ENCODE measurements at regions not wholly inside any gene's neighbourhood (a gene's known extent, or its start where the extent isn't known, plus 50 kb on each side); places are given as distances from the start of the nearest gene placed in this dataset.

GRCh38 chr11:15883455-15883920, 472.9 kb downstream of the SOX6 start:
- Histone ChIP-seq H3K27ac (ENCODE audit: low read depth, low read length) (no peak overlapping the region), H3K9ac (ENCODE audit: low read depth in 1 of 2, low read length in 2 of 2) (no peak overlapping the region), H3K36me3 (ENCODE audit: control insufficient read depth in 1 of 2, insufficient read depth in 2 of 2, low read length in 2 of 2) (no peaks in the 10 kb centered on the region), H3K4me1 (ENCODE audit: control insufficient read depth in 1 of 2, insufficient read depth in 2 of 2, low read length in 2 of 2) (no peaks in the 10 kb centered on the region), H3K9me3 (ENCODE audit: control insufficient read depth in 1 of 2, low read length in 2 of 2) (no peaks in the 10 kb centered on the region), H3K27me3 (ENCODE audit: control insufficient read depth in 1 of 2, insufficient read depth in 2 of 2, low read length in 2 of 2) (no peaks in the 10 kb centered on the region), H3K4me3 (ENCODE audit: low read depth in 1 of 2, low read length in 2 of 2) (no peak overlapping the region)

GRCh38 chr11:15884141-15884540, 472.2 kb downstream of the SOX6 start:
- Histone ChIP-seq H3K9ac (ENCODE audit: low read depth in 1 of 2, low read length in 2 of 2) (no peak overlapping the region), H3K36me3 (ENCODE audit: control insufficient read depth in 1 of 2, insufficient read depth in 2 of 2, low read length in 2 of 2) (no peaks in the 10 kb centered on the region), H3K9me3 (ENCODE audit: control insufficient read depth in 1 of 2, low read length in 2 of 2) (no peaks in the 10 kb centered on the region), H3K4me1 (ENCODE audit: control insufficient read depth in 1 of 2, insufficient read depth in 2 of 2, low read length in 2 of 2) (no peaks in the 10 kb centered on the region), H3K27me3 (ENCODE audit: control insufficient read depth in 1 of 2, insufficient read depth in 2 of 2, low read length in 2 of 2) (no peaks in the 10 kb centered on the region), H3K27ac (ENCODE audit: low read depth, low read length) (no peak overlapping the region), H3K4me3 (ENCODE audit: low read depth in 1 of 2, low read length in 2 of 2) (no peak overlapping the region)

- Histone ChIP-seq H3K9me3 (ENCODE audit: control insufficient read depth in 1 of 2, low read length in 2 of 2) (no peaks in the 10 kb centered on the region), H3K4me1 (ENCODE audit: control insufficient read depth in 1 of 2, insufficient read depth in 2 of 2, low read length in 2 of 2) (no peaks in the 10 kb centered on the region), H3K27me3 (ENCODE audit: control insufficient read depth in 1 of 2, insufficient read depth in 2 of 2, low read length in 2 of 2) (no peaks in the 10 kb centered on the region), H3K27ac (ENCODE audit: low read depth, low read length) (no peak overlapping the region), H3K4me3 (ENCODE audit: low read depth in 1 of 2, low read length in 2 of 2) (no peak overlapping the region), H3K36me3 (ENCODE audit: control insufficient read depth in 1 of 2, insufficient read depth in 2 of 2, low read length in 2 of 2) (no peaks in the 10 kb centered on the region), H3K9ac (ENCODE audit: low read depth in 1 of 2, low read length in 2 of 2) (no peak overlapping the region)
Measured at GRCh38 chr11:15884777-15885540, 471.4 kb downstream of the SOX6 start.

- no peak overlapping the region for H3K27ac ChIP-seq (ENCODE audit: low read depth, low read length)
- no peak overlapping the region for H3K4me3 ChIP-seq (ENCODE audit: low read depth in 1 of 2, low read length in 2 of 2)
- no peaks in the 10 kb centered on the region for H3K27me3 ChIP-seq (ENCODE audit: control insufficient read depth in 1 of 2, insufficient read depth in 2 of 2, low read length in 2 of 2)
Measured at GRCh38 chr11:15885854-15886253, 470.5 kb downstream of the SOX6 start.

GRCh38 chr11:15886299-15886698, 470.0 kb downstream of the SOX6 start:
- Histone ChIP-seq H3K27me3 (ENCODE audit: control insufficient read depth in 1 of 2, insufficient read depth in 2 of 2, low read length in 2 of 2) (no peaks in the 10 kb centered on the region), H3K4me3 (ENCODE audit: low read depth in 1 of 2, low read length in 2 of 2) (no peak overlapping the region), H3K27ac (ENCODE audit: low read depth, low read length) (no peak overlapping the region), H3K4me1 (ENCODE audit: control insufficient read depth in 1 of 2, insufficient read depth in 2 of 2, low read length in 2 of 2) (no peaks in the 10 kb centered on the region), H3K36me3 (ENCODE audit: control insufficient read depth in 1 of 2, insufficient read depth in 2 of 2, low read length in 2 of 2) (no peaks in the 10 kb centered on the region), H3K9ac (ENCODE audit: low read depth in 1 of 2, low read length in 2 of 2) (no peak overlapping the region), H3K9me3 (ENCODE audit: control insufficient read depth in 1 of 2, low read length in 2 of 2) (no peaks in the 10 kb centered on the region)

More at GRCh38 chr11:15885854-15886253, 470.5 kb downstream of the SOX6 start:
- H3K9ac ChIP-seq (ENCODE audit: low read depth in 1 of 2, low read length in 2 of 2) = no peak overlapping the region
- no peaks in the 10 kb centered on the region for H3K9me3 ChIP-seq (ENCODE audit: control insufficient read depth in 1 of 2, low read length in 2 of 2)
- H3K4me1 ChIP-seq (ENCODE audit: control insufficient read depth in 1 of 2, insufficient read depth in 2 of 2, low read length in 2 of 2) = no peaks in the 10 kb centered on the region
- H3K36me3 ChIP-seq (ENCODE audit: control insufficient read depth in 1 of 2, insufficient read depth in 2 of 2, low read length in 2 of 2) = no peaks in the 10 kb centered on the region

GRCh38 chr11:15886866-15887265, 469.5 kb downstream of the SOX6 start:
- Histone ChIP-seq H3K9me3 (ENCODE audit: control insufficient read depth in 1 of 2, low read length in 2 of 2) (no peaks in the 10 kb centered on the region), H3K27me3 (ENCODE audit: control insufficient read depth in 1 of 2, insufficient read depth in 2 of 2, low read length in 2 of 2) (no peaks in the 10 kb centered on the region), H3K4me1 (ENCODE audit: control insufficient read depth in 1 of 2, insufficient read depth in 2 of 2, low read length in 2 of 2) (no peaks in the 10 kb centered on the region), H3K4me3 (ENCODE audit: low read depth in 1 of 2, low read length in 2 of 2) (no peak overlapping the region), H3K27ac (ENCODE audit: low read depth, low read length) (no peak overlapping the region), H3K9ac (ENCODE audit: low read depth in 1 of 2, low read length in 2 of 2) (no peak overlapping the region), H3K36me3 (ENCODE audit: control insufficient read depth in 1 of 2, insufficient read depth in 2 of 2, low read length in 2 of 2) (no peaks in the 10 kb centered on the region)

DNA sequence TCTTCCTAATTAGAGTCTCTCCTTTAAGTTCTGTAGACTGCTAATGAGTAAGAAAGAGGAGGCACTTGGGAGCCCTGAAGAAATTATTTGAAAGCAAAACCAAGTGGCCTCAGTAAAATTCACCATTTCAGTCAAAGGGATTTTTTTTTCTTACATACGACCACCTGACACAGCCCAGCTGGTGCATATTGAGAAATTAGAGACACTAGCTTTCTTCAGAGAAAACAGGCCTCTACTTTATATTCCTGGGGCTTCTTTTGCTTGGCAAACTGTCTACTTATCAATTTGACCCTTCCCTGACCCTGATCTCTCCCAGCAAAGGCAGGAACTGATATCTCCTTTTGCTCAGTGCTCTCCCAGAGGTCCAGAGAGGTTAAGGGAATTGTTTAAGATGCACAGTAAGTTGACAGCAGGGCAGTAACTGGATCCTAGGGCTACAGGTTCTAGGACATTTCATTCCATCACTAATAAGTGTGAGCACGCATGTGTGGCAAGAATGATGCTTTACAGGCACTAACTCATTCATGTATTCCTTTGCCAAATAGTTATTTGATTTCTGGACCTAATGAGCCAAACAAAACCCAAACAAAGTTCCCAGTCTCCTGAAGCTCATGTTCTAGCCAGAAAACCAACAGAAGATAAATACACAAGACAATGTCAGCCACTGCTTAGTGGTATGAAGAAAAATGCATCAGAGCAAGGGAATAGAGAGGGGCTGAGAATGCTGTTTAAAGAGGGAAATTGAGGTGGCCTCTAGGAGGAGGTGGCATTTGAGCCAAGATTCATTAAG, 467.6 kb downstream of the SOX6 start:
- Histone ChIP-seq H3K9ac (ENCODE audit: low read depth in 1 of 2, low read length in 2 of 2) (no peak overlapping the region), H3K4me3 (ENCODE audit: low read depth in 1 of 2, low read length in 2 of 2) (no peak overlapping the region), H3K27me3 (ENCODE audit: control insufficient read depth in 1 of 2, insufficient read depth in 2 of 2, low read length in 2 of 2) (no peaks in the 10 kb centered on the region), H3K27ac (ENCODE audit: low read depth, low read length) (no peak overlapping the region), H3K9me3 (ENCODE audit: control insufficient read depth in 1 of 2, low read length in 2 of 2) (no peaks in the 10 kb centered on the region), H3K36me3 (ENCODE audit: control insufficient read depth in 1 of 2, insufficient read depth in 2 of 2, low read length in 2 of 2) (no peaks in the 10 kb centered on the region), H3K4me1 (ENCODE audit: control insufficient read depth in 1 of 2, insufficient read depth in 2 of 2, low read length in 2 of 2) (no peaks in the 10 kb centered on the region)

DNA sequence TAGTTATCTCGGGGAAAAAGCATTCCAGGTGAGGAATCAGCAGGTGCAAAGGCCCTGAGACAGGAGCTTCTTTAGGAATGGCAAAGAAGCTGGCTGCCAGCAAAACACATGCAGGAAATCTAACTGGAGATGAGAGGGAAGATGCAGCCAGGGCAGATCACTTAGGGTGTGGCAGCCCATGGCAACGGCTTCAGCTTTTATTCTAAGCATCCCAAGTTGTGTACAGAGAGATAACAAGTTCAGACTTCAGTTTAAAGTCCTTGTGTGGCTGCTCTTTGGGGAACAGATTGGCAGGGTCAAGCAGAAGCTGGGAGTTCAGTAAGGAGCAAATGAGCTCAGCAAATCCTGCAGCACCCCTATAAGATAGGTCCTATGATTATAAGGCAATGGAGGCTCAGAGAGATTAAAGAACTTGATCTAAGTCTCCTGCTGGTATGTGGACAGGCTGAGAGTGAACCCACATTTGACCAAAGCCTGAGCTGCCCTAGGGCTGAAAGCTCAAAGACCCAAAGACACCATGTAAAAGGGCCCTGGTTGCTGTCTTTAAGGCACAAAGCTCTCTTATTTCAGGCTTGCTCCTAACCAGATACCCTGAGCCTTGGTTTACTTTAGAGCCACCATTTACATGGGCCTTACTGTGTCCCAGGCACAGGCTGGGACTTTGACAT, 466.8 kb downstream of the SOX6 start:
- Histone ChIP-seq H3K4me1 (ENCODE audit: control insufficient read depth in 1 of 2, insufficient read depth in 2 of 2, low read length in 2 of 2) (no peaks in the 10 kb centered on the region), H3K4me3 (ENCODE audit: low read depth in 1 of 2, low read length in 2 of 2) (no peak overlapping the region), H3K27ac (ENCODE audit: low read depth, low read length) (no peak overlapping the region), H3K9ac (ENCODE audit: low read depth in 1 of 2, low read length in 2 of 2) (no peak overlapping the region), H3K9me3 (ENCODE audit: control insufficient read depth in 1 of 2, low read length in 2 of 2) (no peaks in the 10 kb centered on the region), H3K27me3 (ENCODE audit: control insufficient read depth in 1 of 2, insufficient read depth in 2 of 2, low read length in 2 of 2) (no peaks in the 10 kb centered on the region), H3K36me3 (ENCODE audit: control insufficient read depth in 1 of 2, insufficient read depth in 2 of 2, low read length in 2 of 2) (no peaks in the 10 kb centered on the region)

DNA sequence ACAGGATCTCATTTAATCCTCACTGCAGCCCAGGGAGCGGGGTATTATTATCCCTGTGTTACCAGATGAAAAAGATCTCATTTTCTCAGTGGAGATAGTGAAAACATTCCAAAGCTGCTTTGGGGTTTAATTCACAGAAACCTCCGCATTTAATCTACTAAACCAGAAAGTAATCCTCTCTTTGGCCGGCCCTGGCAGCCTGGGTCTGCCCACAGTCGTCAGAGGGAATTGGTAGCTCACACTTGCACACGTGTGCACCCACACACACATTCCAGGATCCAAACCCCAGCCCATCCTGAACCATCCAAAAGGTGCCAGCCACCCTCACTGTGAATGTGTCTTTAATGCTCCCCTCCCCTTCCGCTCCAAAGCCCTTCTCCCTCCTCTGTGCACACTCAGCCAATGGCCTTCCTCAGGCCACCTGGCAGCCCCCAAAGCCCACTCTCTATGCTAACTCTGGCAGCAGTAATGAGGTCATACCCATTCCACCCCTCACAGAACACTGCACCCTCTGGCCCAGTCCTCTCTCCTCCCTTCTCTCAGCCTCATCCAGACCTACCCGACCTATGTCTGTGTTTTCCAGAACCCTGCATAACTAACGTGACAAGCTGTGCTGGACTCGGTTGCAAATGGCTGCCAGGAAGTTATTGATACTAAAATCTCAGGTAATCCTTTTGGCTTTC, 466.2 kb downstream of the SOX6 start:
- Histone ChIP-seq H3K4me1 (ENCODE audit: control insufficient read depth in 1 of 2, insufficient read depth in 2 of 2, low read length in 2 of 2) (no peaks in the 10 kb centered on the region), H3K9ac (ENCODE audit: low read depth in 1 of 2, low read length in 2 of 2) (no peak overlapping the region), H3K27me3 (ENCODE audit: control insufficient read depth in 1 of 2, insufficient read depth in 2 of 2, low read length in 2 of 2) (no peaks in the 10 kb centered on the region), H3K9me3 (ENCODE audit: control insufficient read depth in 1 of 2, low read length in 2 of 2) (no peaks in the 10 kb centered on the region), H3K4me3 (ENCODE audit: low read depth in 1 of 2, low read length in 2 of 2) (no peak overlapping the region), H3K36me3 (ENCODE audit: control insufficient read depth in 1 of 2, insufficient read depth in 2 of 2, low read length in 2 of 2) (no peaks in the 10 kb centered on the region), H3K27ac (ENCODE audit: low read depth, low read length) (no peak overlapping the region)
